HG03469 (cell line): ENCODE measurements at regions not wholly inside any gene's neighbourhood (a gene's known extent, or its start where the extent isn't known, plus 50 kb on each side); places are given as distances from the start of the nearest gene placed in this dataset.
"Not testable (repeated sequence)": the region's sequence is repeated elsewhere in the genome, so short reads cannot be mapped to it uniquely, and the experiment has no call there.

Experiments used
- ATAC-seq: cut with Tn5 transposase; IDR thresholded peaks from one replicate; pipeline ENCODE4 v1.9.1; 2021; ENCODE audit warnings: mild to moderate bottlenecking, moderate library complexity, moderate number of reproducible peaks; ENCODE audit not compliant: unreplicated experiment

- not testable (repeated sequence) for ATAC-seq
Measured at GRCh38 chr2:91568391-91569338, 2877.2 kb downstream of the RPIA start.

DNA sequence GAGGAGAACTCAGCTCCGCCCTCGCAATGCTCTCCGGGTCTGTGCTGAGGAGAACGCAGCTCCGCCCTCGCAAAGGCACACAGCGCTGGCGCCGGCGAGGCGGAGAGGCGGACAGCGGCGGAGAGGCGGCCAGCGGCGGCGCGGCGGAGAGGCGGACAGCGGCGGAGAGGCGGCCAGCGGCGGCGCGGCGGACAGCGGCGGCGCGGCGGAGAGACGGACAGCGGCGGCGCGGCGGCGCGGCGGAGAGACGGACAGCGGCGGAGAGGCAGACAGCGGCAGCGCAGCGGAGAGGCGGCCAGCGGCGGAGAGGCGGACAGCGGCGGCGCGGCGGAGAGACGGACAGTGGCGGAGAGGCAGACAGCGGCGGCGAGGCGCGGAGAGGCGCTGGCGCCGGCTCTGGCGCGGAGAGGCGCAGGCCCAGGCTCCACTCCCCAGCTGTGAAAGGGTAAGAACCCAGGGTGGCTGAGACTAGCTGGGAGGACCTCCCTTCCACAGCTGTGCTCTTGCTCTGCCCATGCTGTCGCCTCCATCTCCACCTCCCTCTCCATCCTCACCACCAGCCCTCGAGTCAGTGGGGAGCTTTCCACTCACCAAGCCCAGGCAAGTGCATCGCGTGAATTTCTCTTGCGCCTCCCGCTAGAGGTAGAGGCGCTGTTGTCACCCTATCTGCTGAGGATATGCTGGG lies 2879.9 kb downstream of the RPIA start:
- ATAC-seq: not testable (repeated sequence)

DNA sequence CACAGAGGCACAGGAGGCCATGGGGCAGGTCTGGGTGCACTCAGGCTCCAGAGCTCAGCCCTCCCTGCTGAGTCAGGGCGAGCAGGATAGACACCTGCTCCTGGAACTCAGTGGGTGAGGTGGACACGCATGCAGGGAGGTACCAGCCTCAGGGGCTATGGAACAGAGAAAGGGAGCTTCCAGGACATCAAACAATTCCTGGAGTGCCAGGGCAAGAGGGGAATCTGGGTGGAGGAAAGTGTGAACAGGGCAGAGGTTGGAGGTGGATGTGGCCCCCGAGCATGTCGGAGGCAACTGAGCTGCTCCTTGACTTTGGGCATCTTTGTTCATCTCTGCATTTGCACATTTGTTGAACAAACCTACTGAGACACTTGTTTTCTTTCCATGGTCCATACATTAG lies 2881.5 kb downstream of the RPIA start:
- not testable (repeated sequence) for ATAC-seq

- ATAC-seq: not testable (repeated sequence)
Measured at GRCh38 chr2:91573755-91574154, 2882.3 kb downstream of the RPIA start.

DNA sequence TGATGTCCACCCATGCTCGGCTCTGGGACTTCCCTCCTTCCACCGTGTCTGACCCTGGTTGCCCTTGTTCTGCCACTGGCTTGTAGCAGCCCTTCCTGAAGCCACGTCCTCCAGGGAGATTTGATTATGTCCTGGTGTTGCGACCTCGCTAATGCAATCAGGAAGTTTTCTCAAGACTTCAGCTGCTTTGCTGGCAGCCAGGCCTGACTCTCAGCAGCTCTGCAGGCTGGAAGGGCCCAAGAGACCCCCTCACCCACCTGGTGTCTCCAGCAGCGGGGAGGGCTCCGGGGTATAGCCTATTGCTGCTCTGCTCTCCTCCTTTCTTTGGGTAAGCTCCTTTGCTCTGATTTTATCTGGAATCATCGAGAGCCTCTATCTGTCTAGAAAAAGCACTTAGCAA lies 2882.8 kb downstream of the RPIA start:
- not testable (repeated sequence) for ATAC-seq

GRCh38 chr2:91575701-91576100 lies 2884.2 kb downstream of the RPIA start:
- not testable (repeated sequence) for ATAC-seq

GRCh38 chr2:91577406-91577805 lies 2885.9 kb downstream of the RPIA start:
- ATAC-seq: not testable (repeated sequence)

- not testable (repeated sequence) for ATAC-seq
Measured at GRCh38 chr2:91578678-91579077, 2887.2 kb downstream of the RPIA start.

DNA sequence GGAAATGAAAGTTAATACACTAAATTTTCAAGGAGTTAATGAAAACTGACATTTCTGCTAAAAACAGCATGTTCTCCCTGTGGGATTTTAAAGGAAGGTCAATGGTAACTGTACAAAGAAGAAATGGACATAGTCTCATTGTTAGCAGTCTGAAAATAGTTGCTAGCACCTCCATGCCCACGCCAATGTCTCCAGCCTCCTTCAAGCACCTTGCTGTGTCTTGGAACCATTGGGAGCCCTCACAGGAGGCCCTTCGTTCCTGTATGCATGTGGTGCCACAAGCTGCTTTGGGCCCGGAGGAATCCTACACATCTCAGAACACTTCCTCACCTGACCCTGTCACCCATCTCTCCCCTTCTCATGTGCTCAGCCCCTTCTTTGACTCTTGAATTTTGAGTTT lies 2888.1 kb downstream of the RPIA start:
- not testable (repeated sequence) for ATAC-seq

DNA sequence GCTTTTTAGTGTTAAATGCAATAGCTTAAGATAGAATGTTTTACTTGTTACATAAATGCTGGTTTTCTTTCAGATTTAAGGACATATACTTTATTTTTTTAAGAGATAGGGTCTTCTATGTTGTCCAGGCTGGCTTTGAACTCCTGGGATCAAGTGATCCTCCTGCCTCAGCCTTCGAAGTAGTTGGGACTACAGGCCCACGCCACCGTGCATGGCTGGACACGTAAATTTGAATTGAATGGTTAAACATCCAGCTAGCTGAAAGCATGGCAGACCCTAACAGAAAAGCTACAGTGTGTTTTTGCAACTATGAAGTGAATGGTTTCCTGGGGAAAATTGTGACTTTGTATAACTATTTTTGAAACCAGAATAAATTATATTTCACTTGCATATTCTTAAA lies 2888.6 kb downstream of the RPIA start:
- ATAC-seq: not testable (repeated sequence)

- ATAC-seq: not testable (repeated sequence)
Measured at GRCh38 chr2:91587098-91587497, 2895.6 kb downstream of the RPIA start.

DNA sequence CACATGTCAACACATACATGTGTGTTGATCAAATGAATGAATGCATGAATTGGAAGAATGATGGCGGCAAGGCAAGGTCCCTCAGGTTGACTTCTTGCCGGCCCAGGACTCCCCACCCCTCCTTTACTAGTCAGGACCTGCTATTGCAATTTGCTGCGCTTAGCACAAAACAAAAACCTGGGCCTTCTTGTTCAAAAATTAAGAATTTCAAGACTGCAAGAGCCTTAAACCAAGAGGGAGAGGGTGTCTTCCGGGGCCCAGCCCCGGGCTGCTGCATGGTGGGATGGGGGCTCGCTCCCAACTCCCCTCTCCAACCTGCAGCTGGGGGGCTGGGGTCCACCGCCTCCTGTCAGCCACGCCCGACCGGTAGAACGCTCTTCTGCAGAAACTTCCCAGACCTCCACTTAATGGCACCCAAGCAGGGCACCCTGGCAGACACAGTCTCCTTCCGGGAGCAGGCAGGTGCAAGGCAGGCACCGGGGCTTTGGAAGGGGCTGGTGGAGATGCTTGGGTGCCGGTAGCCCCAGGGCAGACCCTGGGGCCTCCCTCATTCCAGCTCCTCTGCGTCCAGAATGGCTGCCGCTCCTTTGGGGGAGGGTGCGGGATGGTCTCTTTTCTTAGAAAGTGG lies 2896.5 kb downstream of the RPIA start:
- ATAC-seq: not testable (repeated sequence)

GRCh38 chr2:91588782-91589223 lies 2897.3 kb downstream of the RPIA start:
- ATAC-seq: not testable (repeated sequence)

DNA sequence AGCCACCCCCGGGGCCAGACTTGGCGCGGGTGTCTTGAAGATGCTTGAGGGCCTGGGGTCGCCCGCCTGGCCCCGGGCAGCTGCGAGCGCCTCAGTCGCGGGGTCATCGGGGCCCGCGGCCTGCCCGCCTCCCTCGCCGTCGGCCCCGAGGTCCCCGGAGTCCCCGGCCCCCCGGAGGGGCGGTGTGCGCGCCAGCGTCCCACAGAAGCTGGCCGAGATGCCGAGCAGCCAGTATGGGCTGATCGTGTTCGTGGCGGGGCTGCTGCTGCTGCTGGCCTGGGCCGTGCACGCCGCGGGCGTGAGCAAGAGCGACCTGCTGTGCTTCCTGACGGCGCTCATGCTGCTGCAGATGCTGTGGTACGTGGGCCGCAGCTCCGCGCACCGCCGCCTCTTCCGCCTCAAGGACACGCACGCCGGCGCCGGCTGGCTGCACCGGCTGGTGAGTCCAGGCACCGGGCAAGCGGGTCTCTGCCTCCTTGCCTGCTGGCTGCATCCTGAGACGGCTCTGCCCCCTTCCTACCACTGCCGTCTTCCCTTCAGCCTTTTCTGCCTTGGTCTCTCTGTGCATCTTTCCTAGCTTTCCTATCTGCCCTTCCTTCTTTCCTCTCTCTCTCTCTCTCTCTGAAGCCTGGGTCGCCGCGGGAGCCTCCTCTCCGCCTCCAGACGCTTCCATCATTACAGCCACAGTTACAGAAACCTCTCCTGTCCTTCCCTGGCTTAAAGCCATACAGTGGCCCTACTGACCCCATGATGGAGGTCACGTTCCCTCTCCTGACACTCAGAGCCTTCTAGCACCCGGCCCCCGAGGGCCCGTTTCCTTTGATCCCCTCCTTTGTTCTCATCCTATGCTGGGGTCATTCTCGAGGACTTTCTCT lies 2898.2 kb downstream of the RPIA start:
- not testable (repeated sequence) for ATAC-seq

- not testable (repeated sequence) for ATAC-seq
Measured at GRCh38 chr2:91590381-91590780, 2898.9 kb downstream of the RPIA start.

- not testable (repeated sequence) for ATAC-seq
Measured at GRCh38 chr2:91591066-91591465, 2899.6 kb downstream of the RPIA start.

DNA sequence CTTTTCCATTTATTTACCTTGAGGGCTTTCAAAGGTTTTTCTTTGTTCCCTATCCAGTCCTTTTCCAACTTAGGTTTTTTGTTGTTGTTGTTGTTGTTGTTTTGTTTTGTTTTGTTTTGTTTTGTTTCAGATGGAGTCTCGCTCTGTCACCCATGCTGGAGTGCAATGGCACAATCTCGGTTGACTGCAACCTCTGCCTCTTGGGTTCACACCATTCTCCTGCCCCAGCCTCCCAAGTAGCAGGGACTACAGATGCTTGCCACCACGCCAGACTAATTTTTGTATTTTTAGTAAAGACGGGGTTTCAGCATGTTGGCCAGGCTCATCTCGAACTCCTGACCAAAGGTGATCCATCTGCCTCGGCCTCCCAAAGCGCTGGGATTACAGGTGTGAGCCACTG lies 2906.0 kb downstream of the RPIA start:
- not testable (repeated sequence) for ATAC-seq

GRCh38 chr2:91598519-91598918 lies 2907.0 kb downstream of the RPIA start:
- ATAC-seq: not testable (repeated sequence)

DNA sequence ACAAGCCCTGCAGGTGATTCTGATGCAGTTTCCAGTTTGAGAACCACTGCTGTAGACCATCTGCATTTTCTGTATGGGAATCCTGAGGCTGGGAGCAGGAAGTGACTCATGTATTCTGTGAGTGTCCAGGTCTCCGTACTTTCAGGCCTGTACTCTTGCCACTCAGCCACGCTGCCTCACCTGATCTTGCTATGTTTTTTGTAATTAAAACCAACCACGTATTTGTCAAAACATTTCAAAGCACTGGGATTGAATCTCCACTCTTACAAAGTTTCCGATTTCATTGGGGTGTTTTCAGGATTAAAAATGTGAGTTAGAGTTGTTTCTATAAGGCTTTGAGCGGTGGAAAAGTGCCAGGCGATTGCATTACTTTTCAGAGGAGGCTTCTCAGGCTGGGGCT lies 2907.5 kb downstream of the RPIA start:
- not testable (repeated sequence) for ATAC-seq

DNA sequence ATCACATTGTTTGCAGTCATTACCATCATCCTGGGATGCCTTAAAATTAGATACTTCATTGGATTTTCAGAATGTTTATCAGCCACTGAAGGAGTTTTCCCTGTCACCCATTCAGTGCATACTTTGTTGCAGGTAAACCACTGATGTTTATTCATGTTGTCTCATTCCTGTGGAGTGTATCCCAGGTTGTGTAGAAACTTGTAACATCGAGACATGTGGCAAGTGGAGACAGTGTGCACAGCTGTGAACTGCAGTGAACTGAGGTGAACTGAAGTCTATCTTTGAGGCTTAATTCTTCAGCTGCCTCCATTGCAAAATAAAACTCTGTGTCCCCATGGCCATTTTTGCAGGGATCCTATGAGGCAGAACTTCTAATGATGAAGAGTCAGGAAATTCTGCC lies 2911.4 kb downstream of the RPIA start:
- ATAC-seq: not testable (repeated sequence)
